ENCODE measurements at regions not wholly inside any gene's neighbourhood (a gene's known extent, or its start where the extent isn't known, plus 50 kb on each side); places are given as distances from the start of the nearest gene placed in this dataset.

DNA sequence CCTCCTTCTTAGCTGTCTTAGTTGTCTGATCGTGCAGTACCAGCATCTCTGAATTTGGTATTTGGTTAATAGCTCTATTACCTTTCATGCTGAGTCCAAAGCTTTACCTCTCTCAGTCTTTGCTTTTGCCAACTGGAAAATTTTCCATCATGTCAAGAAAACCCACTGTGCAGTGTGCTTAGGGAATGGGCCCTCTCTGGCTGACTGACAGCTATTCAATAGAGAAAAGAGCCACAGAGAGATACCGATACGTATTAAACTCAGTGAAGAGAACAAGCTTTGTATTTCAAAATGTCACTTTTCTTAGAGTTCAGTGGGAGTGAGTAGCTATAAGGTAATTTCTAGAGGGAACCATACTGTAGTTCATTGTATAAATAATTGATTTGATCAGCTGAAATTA is 1507.1 kb downstream of the C4orf33 start:
- no peak for DNase-seq (ENCODE audit: low read depth)
- no peak overlapping the region for H3K4me3 ChIP-seq (ENCODE audit: low read depth, low read length)
- TF ChIP-seq, protein P1, sequence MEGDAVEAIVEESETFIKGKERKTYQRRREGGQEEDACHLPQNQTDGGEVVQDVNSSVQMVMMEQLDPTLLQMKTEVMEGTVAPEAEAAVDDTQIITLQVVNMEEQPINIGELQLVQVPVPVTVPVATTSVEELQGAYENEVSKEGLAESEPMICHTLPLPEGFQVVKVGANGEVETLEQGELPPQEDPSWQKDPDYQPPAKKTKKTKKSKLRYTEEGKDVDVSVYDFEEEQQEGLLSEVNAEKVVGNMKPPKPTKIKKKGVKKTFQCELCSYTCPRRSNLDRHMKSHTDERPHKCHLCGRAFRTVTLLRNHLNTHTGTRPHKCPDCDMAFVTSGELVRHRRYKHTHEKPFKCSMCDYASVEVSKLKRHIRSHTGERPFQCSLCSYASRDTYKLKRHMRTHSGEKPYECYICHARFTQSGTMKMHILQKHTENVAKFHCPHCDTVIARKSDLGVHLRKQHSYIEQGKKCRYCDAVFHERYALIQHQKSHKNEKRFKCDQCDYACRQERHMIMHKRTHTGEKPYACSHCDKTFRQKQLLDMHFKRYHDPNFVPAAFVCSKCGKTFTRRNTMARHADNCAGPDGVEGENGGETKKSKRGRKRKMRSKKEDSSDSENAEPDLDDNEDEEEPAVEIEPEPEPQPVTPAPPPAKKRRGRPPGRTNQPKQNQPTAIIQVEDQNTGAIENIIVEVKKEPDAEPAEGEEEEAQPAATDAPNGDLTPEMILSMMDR (IDR thresholded peaks at IDR 0.05; ENCODE audit: insufficient read depth, low read depth, low read length, missing control alignments): no peak

DNA sequence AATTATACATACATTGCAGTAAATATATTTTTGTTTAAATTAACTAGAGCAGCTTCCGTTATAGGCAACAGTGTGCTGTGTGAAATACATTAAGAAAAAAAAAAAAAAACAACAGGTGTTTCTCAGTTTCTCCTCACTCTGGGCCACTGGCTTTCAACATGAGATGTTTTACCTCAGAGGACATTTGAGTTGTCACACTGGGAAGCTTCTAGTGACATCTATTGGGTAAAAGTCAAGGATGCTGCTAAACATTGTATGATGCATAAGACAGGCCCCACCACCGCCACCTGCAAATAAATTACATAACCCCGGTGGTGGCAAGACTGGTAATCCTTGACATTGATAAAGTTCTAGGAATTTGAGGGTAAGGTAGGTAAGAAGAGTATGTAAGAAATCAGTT is 1512.2 kb downstream of the C4orf33 start:
- TF ChIP-seq, protein P1 (IDR thresholded peaks at IDR 0.05; ENCODE audit: insufficient read depth, low read depth, low read length, missing control alignments): no peak
- DNase-seq (ENCODE audit: low read depth): no peak
- no peak overlapping the region for H3K4me3 ChIP-seq (ENCODE audit: low read depth, low read length)

DNA sequence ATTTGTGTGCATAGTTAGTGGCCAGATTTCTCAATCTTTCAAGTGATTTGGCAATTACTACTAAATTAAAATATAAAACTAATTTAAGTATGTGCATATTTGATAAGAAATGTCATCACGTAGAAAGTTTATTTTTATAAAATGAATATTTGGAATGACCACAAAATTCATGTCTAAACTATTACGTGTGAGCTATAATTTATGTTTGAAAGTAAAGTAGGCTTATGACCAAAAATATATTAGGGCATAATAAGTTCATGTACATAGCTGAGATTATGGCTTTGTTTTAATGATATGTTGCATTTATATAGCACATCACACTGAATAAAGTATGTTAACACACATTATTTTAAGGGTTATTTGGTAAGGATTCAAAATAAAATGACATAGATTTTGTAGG is 1532.6 kb downstream of the C4orf33 start:
- H3K4me3 ChIP-seq (ENCODE audit: low read depth, low read length): no peak overlapping the region
- TF ChIP-seq, protein P1 (IDR thresholded peaks at IDR 0.05; ENCODE audit: insufficient read depth, low read depth, low read length, missing control alignments): no peak
- DNase-seq (ENCODE audit: low read depth): no peak

DNA sequence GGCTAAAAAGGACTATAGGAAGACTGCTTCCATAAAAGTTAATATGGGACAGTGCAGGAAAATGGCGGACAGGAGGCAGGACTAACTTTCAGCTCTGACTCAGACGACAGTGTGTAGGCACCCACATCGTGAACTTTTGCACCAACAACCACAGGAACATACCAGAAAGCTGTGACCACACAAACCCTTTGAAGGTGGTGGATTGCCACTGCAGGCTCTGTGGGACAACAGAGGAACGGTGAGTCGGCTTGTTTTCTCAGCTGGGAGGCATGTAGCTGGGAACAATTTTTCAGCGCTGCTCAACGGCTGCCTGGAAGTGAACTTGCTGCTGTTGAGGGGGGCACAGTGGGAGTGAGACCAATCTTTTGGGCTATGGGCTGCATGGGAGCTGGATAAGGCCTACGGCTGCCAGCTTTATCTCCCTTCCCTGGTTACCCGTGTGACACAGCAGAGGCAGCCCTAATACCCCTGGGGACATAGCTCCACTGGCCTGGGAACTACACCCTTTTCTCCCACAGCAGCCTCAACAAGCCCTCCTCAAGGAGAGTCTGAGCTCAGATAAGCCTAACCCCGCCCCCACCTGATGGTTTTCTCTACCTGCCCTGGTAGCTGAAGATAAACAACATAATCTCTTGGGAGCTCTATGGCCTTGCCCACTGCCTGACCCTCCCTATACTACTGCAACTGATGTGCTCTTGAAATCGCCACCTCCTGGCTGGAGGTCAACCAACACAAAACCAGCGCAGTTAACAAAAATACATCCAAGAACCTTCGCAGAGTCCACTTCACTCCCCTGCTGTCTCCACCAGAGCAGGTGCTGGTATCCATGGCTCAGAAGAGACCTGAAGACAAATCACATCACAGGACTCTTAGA is 1537.0 kb downstream of the C4orf33 start:
- H3K4me3 ChIP-seq (ENCODE audit: low read depth, low read length): no peak overlapping the region
- DNase-seq (ENCODE audit: low read depth): no peak
- TF ChIP-seq, protein P1 (IDR thresholded peaks at IDR 0.05; ENCODE audit: insufficient read depth, low read depth, low read length, missing control alignments): no peak

DNA sequence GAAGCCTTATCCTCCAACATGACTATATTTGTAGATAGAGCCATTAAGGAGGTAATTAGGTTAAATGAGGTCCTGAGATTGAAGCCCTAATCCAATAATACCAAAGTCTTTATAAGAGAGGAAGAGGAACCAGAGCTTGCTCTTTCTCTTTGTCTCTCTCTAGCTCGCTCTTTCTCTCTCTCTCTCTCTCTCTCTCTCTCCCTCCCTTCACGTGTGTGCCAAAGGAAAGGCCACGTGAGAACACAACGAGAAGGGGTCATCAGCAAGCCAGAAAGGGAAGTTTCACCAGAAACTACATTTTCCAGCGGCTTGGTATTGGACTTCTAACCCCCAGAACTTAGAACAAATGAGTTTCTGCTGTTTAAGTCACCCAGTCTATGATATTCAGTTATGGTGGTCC is 1540.5 kb downstream of the C4orf33 start:
- TF ChIP-seq, protein P1 (IDR thresholded peaks at IDR 0.05; ENCODE audit: insufficient read depth, low read depth, low read length, missing control alignments): no peak
- no peak for DNase-seq (ENCODE audit: low read depth)
- H3K4me3 ChIP-seq (ENCODE audit: low read depth, low read length): no peak overlapping the region

DNA sequence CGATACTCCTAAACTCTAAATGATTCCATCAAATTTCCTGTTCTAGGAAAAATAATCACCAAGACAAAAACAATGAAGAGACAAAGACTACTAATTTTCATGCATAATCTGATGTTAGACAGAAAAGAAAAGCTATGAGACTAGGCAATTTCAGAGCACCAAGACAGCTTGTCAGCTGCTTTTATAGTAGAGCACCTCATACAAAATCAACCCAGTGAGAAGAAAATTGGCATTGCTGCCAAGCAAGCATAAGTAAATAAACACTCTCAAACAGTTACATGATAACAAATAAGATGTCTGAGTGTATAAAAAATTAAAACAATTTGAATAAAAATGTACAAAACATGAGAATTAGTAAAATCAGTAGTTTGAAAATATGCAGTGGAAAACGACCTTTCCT is 1544.6 kb downstream of the C4orf33 start:
- TF ChIP-seq, protein P1 (IDR thresholded peaks at IDR 0.05; ENCODE audit: insufficient read depth, low read depth, low read length, missing control alignments): no peak
- DNase-seq (ENCODE audit: low read depth): no peak
- no peak overlapping the region for H3K4me3 ChIP-seq (ENCODE audit: low read depth, low read length)

DNA sequence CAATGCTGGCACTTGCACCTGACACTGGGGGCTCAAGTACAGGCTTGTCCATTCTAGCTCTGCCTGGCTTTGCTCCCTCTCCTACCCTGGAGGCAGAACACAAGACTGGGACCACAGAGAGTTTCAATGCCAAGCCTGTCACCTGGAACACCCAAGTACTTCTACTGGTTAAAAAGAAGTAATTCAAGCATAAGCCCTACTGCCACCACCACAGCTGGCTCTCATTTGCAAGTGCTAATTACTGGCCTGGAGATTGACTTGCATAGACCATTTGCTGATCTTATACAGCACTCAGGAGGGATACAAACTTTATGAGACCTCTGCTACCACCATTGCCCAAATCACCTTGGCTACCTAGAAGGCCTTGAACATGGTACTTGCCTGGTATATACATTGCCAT is 1550.9 kb downstream of the C4orf33 start:
- TF ChIP-seq, protein P1 (IDR thresholded peaks at IDR 0.05; ENCODE audit: insufficient read depth, low read depth, low read length, missing control alignments): no peak
- DNase-seq (ENCODE audit: low read depth): no peak
- H3K4me3 ChIP-seq (ENCODE audit: low read depth, low read length): no peak overlapping the region

Measured in GM12865 (cell line).